ENCODE measurements at regions not wholly inside any gene's neighbourhood (a gene's known extent, or its start where the extent isn't known, plus 50 kb on each side); places are given as distances from the start of the nearest gene placed in this dataset.

GRCh38 chr13:86559901-86560300, 760.7 kb upstream of the SLITRK6 start:
- TF ChIP-seq EP300 (IDR thresholded peaks at IDR 0.05; ENCODE audit: borderline replicate concordance) = no peak
- TF ChIP-seq USF1 (IDR thresholded peaks at IDR 0.05) = no peak
- TF ChIP-seq ZBTB7A (IDR thresholded peaks at IDR 0.05; ENCODE audit: low read depth) = no peak
- TF ChIP-seq YY1 (IDR thresholded peaks at IDR 0.05; ENCODE audit: low read depth) = no peak
- no peak for TF ChIP-seq FOXM1 (IDR thresholded peaks at IDR 0.05; ENCODE audit: borderline replicate concordance, low read depth)
- TF ChIP-seq TCF12 (IDR thresholded peaks at IDR 0.05; ENCODE audit: low read depth) = no peak

- TF ChIP-seq USF1 (IDR thresholded peaks at IDR 0.05) (no peak), MAX (IDR thresholded peaks at IDR 0.05) (no peak), TEAD4 (IDR thresholded peaks at IDR 0.05) (no peak), EGR1 (IDR thresholded peaks at IDR 0.05) (no peak), YY1 (IDR thresholded peaks at IDR 0.05; ENCODE audit: low read depth) (no peak), TCF12 (IDR thresholded peaks at IDR 0.05; ENCODE audit: low read depth) (no peak), NFIC (IDR thresholded peaks at IDR 0.05) (no peak), CREB1 (IDR thresholded peaks at IDR 0.05; ENCODE audit: low read depth) (no peak), TAF1 (IDR thresholded peaks at IDR 0.05; ENCODE audit: low read depth) (no peak), REST (IDR thresholded peaks at IDR 0.05; ENCODE audit: low read depth) (no peak), FOXM1 (IDR thresholded peaks at IDR 0.05; ENCODE audit: borderline replicate concordance, low read depth) (no peak), EP300 (IDR thresholded peaks at IDR 0.05; ENCODE audit: borderline replicate concordance) (no peak), CEBPB (IDR thresholded peaks at IDR 0.05) (no peak), ZBTB7A (IDR thresholded peaks at IDR 0.05; ENCODE audit: low read depth) (no peak), RAD21 (IDR thresholded peaks at IDR 0.05; ENCODE audit: low read depth) (no peak)
These were observed 763.6 kb upstream of the SLITRK6 start for GRCh38 chr13:86562866-86563265.

- TF ChIP-seq NFIC (IDR thresholded peaks at IDR 0.05) (no peak), TCF12 (IDR thresholded peaks at IDR 0.05; ENCODE audit: low read depth) (no peak), ZBTB7A (IDR thresholded peaks at IDR 0.05; ENCODE audit: low read depth) (no peak), CREB1 (IDR thresholded peaks at IDR 0.05; ENCODE audit: low read depth) (no peak)
These were observed 764.1 kb upstream of the SLITRK6 start for GRCh38 chr13:86563308-86563707.

GRCh38 chr13:86567119-86567518, 767.9 kb upstream of the SLITRK6 start:
- no peak for TF ChIP-seq REST (IDR thresholded peaks at IDR 0.05; ENCODE audit: low read depth)
- no peak for TF ChIP-seq MAX (IDR thresholded peaks at IDR 0.05)
- TF ChIP-seq FOXM1 (IDR thresholded peaks at IDR 0.05; ENCODE audit: borderline replicate concordance, low read depth) = no peak
- TF ChIP-seq CREB1 (IDR thresholded peaks at IDR 0.05; ENCODE audit: low read depth) = no peak
- TF ChIP-seq EP300 (IDR thresholded peaks at IDR 0.05; ENCODE audit: borderline replicate concordance) = no peak
- TF ChIP-seq USF1 (IDR thresholded peaks at IDR 0.05) = no peak
- no peak for TF ChIP-seq TCF12 (IDR thresholded peaks at IDR 0.05; ENCODE audit: low read depth)
- TF ChIP-seq NFIC (IDR thresholded peaks at IDR 0.05) = no peak
- TF ChIP-seq TAF1 (IDR thresholded peaks at IDR 0.05; ENCODE audit: low read depth) = no peak
- no peak for TF ChIP-seq RAD21 (IDR thresholded peaks at IDR 0.05; ENCODE audit: low read depth)
- no peak for TF ChIP-seq EGR1 (IDR thresholded peaks at IDR 0.05)
- TF ChIP-seq ZBTB7A (IDR thresholded peaks at IDR 0.05; ENCODE audit: low read depth) = no peak
- TF ChIP-seq CEBPB (IDR thresholded peaks at IDR 0.05) = no peak
- TF ChIP-seq YY1 (IDR thresholded peaks at IDR 0.05; ENCODE audit: low read depth) = no peak

- no peak for TF ChIP-seq CREB1 (IDR thresholded peaks at IDR 0.05; ENCODE audit: low read depth)
- no peak for TF ChIP-seq EP300 (IDR thresholded peaks at IDR 0.05; ENCODE audit: borderline replicate concordance)
- no peak for TF ChIP-seq REST (IDR thresholded peaks at IDR 0.05; ENCODE audit: low read depth)
- no peak for TF ChIP-seq TCF12 (IDR thresholded peaks at IDR 0.05; ENCODE audit: low read depth)
- no peak for TF ChIP-seq TEAD4 (IDR thresholded peaks at IDR 0.05)
- TF ChIP-seq YY1 (IDR thresholded peaks at IDR 0.05; ENCODE audit: low read depth) = no peak
- TF ChIP-seq MAX (IDR thresholded peaks at IDR 0.05) = no peak
These were observed 769.9 kb upstream of the SLITRK6 start for GRCh38 chr13:86569119-86569518.

Data from Ishikawa (cell line).